Hepatocyte (in vitro differentiated cells): ENCODE measurements at regions not wholly inside any gene's neighbourhood (a gene's known extent, or its start where the extent isn't known, plus 50 kb on each side); places are given as distances from the start of the nearest gene placed in this dataset. TPM values are rescaled to one million over a fixed set of nuclear protein-coding genes. Genes with fewer than 3 reads are reported as not detected.

Experiments used
- DNase-seq: peaks from one replicate; pipeline ENCODE4 v3.0.0-alpha.2; 2016; ENCODE audit warnings: low spot score
- H2AFZ ChIP-seq: fragments of 200-600 bp; sonication (generic); 2 replicates; pipeline ENCODE4 v1.6.0; 2016; ENCODE audit warnings: antibody characterized with exemption, mild to moderate bottlenecking
- H3K27ac ChIP-seq: fragments of 200-600 bp; sonication (generic); 2 replicates; pipeline ENCODE4 v1.5.1; 2016; ENCODE audit warnings: mild to moderate bottlenecking
- H3K27me3 ChIP-seq: fragments of 200-600 bp; sonication (generic); 2 replicates; pipeline ENCODE4 v1.6.1; 2016
- H3K36me3 ChIP-seq: fragments of 200-600 bp; sonication (generic); replicated peaks from 2 replicates; pipeline ENCODE4 v1.5.1; 2016; ENCODE audit warnings: low read depth; ENCODE audit not compliant: insufficient read depth
- H3K4me1 ChIP-seq: fragments of 200-600 bp; sonication (generic); 2 replicates; pipeline ENCODE4 v1.5.1; 2016; ENCODE audit warnings: mild to moderate bottlenecking, moderate library complexity; ENCODE audit not compliant: insufficient read depth
- H3K4me2 ChIP-seq: fragments of 200-600 bp; sonication (generic); 2 replicates; pipeline ENCODE4 v1.6.0; 2016
- H3K4me3 ChIP-seq: fragments of 200-600 bp; sonication (generic); 2 replicates; pipeline ENCODE4 v1.5.1; 2016; ENCODE audit warnings: mild to moderate bottlenecking
- H3K79me2 ChIP-seq: fragments of 200-600 bp; sonication (generic); 2 replicates; pipeline ENCODE4 v1.6.0; 2017; ENCODE audit warnings: mild to moderate bottlenecking
- H3K9me2 ChIP-seq: fragments of 200-600 bp; sonication (generic); replicated peaks from 2 replicates; pipeline ENCODE4 v1.6.0; 2017; ENCODE audit warnings: mild to moderate bottlenecking; ENCODE audit not compliant: insufficient read depth
- H3K9me3 ChIP-seq: fragments of 200-600 bp; sonication (generic); 2 replicates; pipeline ENCODE4 v1.5.1; 2016; ENCODE audit warnings: low read depth, mild to moderate bottlenecking
- H4K20me1 ChIP-seq: fragments of 200-600 bp; sonication (generic); 2 replicates; pipeline ENCODE4 v1.6.0; 2016; ENCODE audit warnings: mild to moderate bottlenecking; ENCODE audit not compliant: insufficient read depth, poor library complexity, severe bottlenecking
- EZH2 ChIP-seq: fragments of 200-600 bp; sonication (generic); IDR thresholded peaks from 2 replicates; pipeline ENCODE4 v1.6.1; 2016; ENCODE audit warnings: antibody characterized with exemption, mild to moderate bottlenecking, borderline replicate concordance
- EZH2phosphoT487 ChIP-seq: fragments of 200-600 bp; sonication (generic); IDR thresholded peaks from one replicate; pipeline ENCODE4 v1.6.1; 2018; ENCODE audit warnings: antibody characterized with exemption, mild to moderate bottlenecking, low read depth, moderate library complexity; ENCODE audit not compliant: unreplicated experiment, severe bottlenecking
- WGBS: methylation state at CpG from one replicate; pipeline ENCODE4 v1.1.6; 2016; ENCODE audit warnings: low lambda C conversion rate; ENCODE audit errors: missing lambda C conversion rate; 5-methylcytosine and 5-hydroxymethylcytosine counted together
- small RNA-seq: library from RNA; depleted of rRNA; stranded (forward); fragments of <200 nt; gene quantifications from one replicate; pipeline ENCODE3, GENCODE V24; 2014
- TF ChIP-seq, protein P1 (sequence below): fragments of 200-600 bp; sonication (generic); IDR thresholded peaks from 2 replicates; pipeline ENCODE4 v1.5.1; 2016; ENCODE audit warnings: antibody characterized with exemption, mild to moderate bottlenecking; ENCODE audit not compliant: poor library complexity

DNA sequence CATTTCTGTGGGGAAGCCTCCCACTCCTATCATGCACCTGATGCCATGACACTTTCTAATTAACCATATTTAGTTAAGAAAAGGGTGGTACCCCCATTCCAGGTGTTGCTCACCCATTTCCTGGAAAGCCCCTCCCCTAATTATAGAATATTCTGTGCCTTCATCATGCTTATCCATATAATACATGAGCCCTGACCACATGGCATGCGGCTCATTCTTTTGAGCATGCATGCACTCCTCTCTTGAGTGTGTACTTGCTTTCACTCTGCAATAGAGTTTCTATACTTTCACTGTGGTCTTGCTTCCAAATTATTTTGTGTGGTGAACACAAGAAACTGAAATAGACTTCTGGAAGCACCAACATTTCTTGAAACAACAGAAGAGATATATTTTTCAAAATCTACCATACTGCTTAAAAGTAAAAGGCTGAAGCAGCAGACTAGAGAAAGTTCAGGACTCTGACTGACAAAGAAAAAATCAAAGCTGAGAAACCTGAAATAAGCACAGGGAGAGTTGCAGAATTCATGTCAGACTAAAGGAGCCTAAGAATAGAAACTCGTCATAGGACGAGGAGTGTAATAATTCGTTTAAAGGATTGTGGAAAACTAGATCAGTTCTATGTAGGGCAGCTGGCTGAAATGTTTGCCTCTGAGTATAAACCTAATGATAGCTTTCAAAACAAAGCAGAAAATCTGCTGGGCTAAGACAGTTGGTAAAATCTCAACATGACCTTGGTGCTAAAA is 144.8 kb downstream of the KITLG start:
- no peak for TF ChIP-seq EZH2
- TF ChIP-seq EZH2phosphoT487, result no peak
- TF ChIP-seq, protein P1, sequence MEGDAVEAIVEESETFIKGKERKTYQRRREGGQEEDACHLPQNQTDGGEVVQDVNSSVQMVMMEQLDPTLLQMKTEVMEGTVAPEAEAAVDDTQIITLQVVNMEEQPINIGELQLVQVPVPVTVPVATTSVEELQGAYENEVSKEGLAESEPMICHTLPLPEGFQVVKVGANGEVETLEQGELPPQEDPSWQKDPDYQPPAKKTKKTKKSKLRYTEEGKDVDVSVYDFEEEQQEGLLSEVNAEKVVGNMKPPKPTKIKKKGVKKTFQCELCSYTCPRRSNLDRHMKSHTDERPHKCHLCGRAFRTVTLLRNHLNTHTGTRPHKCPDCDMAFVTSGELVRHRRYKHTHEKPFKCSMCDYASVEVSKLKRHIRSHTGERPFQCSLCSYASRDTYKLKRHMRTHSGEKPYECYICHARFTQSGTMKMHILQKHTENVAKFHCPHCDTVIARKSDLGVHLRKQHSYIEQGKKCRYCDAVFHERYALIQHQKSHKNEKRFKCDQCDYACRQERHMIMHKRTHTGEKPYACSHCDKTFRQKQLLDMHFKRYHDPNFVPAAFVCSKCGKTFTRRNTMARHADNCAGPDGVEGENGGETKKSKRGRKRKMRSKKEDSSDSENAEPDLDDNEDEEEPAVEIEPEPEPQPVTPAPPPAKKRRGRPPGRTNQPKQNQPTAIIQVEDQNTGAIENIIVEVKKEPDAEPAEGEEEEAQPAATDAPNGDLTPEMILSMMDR, result no peak
- no peak overlapping the region for H3K27ac ChIP-seq
- no peaks in the 10 kb centered on the region for H3K27me3 ChIP-seq
- 90% methylated on average over 4 of the region's 4 CpGs for WGBS
- H3K79me2 ChIP-seq, result no peaks in the 10 kb centered on the region
- no peaks in the 10 kb centered on the region for H3K9me2 ChIP-seq
- H3K4me1 ChIP-seq, result no peaks in the 10 kb centered on the region
- H3K9me3 ChIP-seq, result no peaks in the 10 kb centered on the region
- peak overlapping the region; percentile 49 for H2AFZ ChIP-seq
- no peak overlapping the region for H3K4me2 ChIP-seq
- no peak for DNase-seq
- H3K36me3 ChIP-seq, result no peaks in the 10 kb centered on the region
- no peak overlapping the region for H3K4me3 ChIP-seq
- H4K20me1 ChIP-seq, result no peaks in the 10 kb centered on the region

DNA sequence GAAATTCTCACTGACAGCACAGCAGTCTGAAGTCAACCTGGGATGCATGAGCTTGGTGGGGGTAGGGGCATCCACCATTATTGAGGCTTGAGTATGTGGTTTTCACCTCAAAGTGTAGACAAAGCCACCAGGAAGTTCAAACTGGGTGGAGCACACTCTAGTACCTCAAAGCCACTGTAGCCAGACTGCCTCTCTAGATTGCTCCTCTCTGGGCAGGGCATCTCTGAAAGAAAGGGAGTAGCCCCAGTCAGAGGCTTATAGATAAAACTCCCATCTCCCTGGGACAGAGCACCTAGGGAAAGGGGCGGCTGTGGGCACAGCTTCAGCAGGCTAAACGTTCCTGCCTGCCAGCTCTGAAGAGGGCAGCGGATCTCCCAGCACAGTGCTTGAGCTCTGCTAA is 143.0 kb downstream of the KITLG start:
- Histone ChIP-seq H3K79me2 (no peaks in the 10 kb centered on the region), H3K9me3 (no peaks in the 10 kb centered on the region), H3K36me3 (no peaks in the 10 kb centered on the region), H4K20me1 (no peaks in the 10 kb centered on the region), H3K27me3 (no peaks in the 10 kb centered on the region), H2AFZ (no peak overlapping the region), H3K4me3 (no peak overlapping the region), H3K4me1 (no peaks in the 10 kb centered on the region), H3K27ac (no peak overlapping the region), H3K9me2 (no peaks in the 10 kb centered on the region), H3K4me2 (no peak overlapping the region)
- no peak for DNase-seq
- no peak for TF ChIP-seq EZH2
- no peak for TF ChIP-seq EZH2phosphoT487
- TF ChIP-seq, protein P1, result no peak
- 96% methylated on average over 3 of the region's 3 CpGs for WGBS

Small RNA genes in the stretch of these regions (small RNA-seq; reads per million reads assigned to genes)
- not detected for gene RF00019
